H9 (cell line): ENCODE measurements at regions not wholly inside any gene's neighbourhood (a gene's known extent, or its start where the extent isn't known, plus 50 kb on each side); places are given as distances from the start of the nearest gene placed in this dataset.

Source experiments
- DNase-seq: peaks from one replicate; pipeline ENCODE4 v3.0.0-alpha.2; 2017
- H2AFZ ChIP-seq: one replicate; pipeline ENCODE4 v1.6.1; 2013; ENCODE audit warnings: mild to moderate bottlenecking, low read length, control low read depth, moderate library complexity
- H2AK5ac ChIP-seq: 2 replicates; pipeline ENCODE4 v1.6.1; 2013; ENCODE audit warnings: low read length, control low read depth, mixed read lengths; ENCODE audit not compliant: insufficient read length
- H2BK120ac ChIP-seq: one replicate; pipeline ENCODE4 v1.6.1; 2013; ENCODE audit warnings: low read depth, mild to moderate bottlenecking, low read length, control low read depth, inconsistent platforms; ENCODE audit not compliant: poor library complexity, severe bottlenecking
- H2BK12ac ChIP-seq: 2 replicates; pipeline ENCODE4 v1.6.1; 2013; ENCODE audit warnings: low read length, control low read depth, mixed read lengths, low read depth; ENCODE audit not compliant: insufficient read length
- H2BK15ac ChIP-seq: 2 replicates; pipeline ENCODE4 v1.6.1; 2013; ENCODE audit warnings: low read depth, low read length, control low read depth
- H2BK20ac ChIP-seq: one replicate; pipeline ENCODE4 v1.6.1; 2013; ENCODE audit warnings: low read depth, mild to moderate bottlenecking, low read length, control low read depth, inconsistent platforms; ENCODE audit not compliant: poor library complexity, severe bottlenecking
- H2BK5ac ChIP-seq: 2 replicates; pipeline ENCODE4 v1.6.1; 2013; ENCODE audit warnings: low read length, control low read depth, mixed read lengths; ENCODE audit not compliant: insufficient read length
- H3K14ac ChIP-seq: 2 replicates; pipeline ENCODE4 v1.6.1; 2013; ENCODE audit warnings: low read length, control low read depth; ENCODE audit not compliant: insufficient read depth
- H3K18ac ChIP-seq: 2 replicates; pipeline ENCODE4 v1.6.1; 2013; ENCODE audit warnings: low read depth, mild to moderate bottlenecking, mixed read lengths, low read length, control low read depth; ENCODE audit not compliant: insufficient read length
- H3K23ac ChIP-seq: 2 replicates; pipeline ENCODE4 v1.6.1; 2013; ENCODE audit warnings: low read length, control low read depth, mixed read lengths, low read depth; ENCODE audit not compliant: insufficient read length
- H3K23me2 ChIP-seq: 2 replicates; pipeline ENCODE4 v1.6.1; 2013; ENCODE audit warnings: low read depth, mild to moderate bottlenecking, mixed read lengths, low read length, control low read depth; ENCODE audit not compliant: insufficient read length, poor library complexity, severe bottlenecking
- H3K27ac ChIP-seq: 2 replicates; pipeline ENCODE4 v1.5.1; 2013; ENCODE audit warnings: low read length, control low read depth, mixed read lengths, low read depth; ENCODE audit not compliant: insufficient read length
- H3K27me3 ChIP-seq: 2 replicates; pipeline ENCODE4 v1.6.1; 2013; ENCODE audit warnings: low read length, control low read depth, inconsistent platforms; ENCODE audit not compliant: insufficient read depth
- H3K4ac ChIP-seq: 2 replicates; pipeline ENCODE4 v1.6.1; 2013; ENCODE audit warnings: low read depth, mild to moderate bottlenecking, control low read depth, inconsistent platforms, low read length, moderate library complexity
- H3K4me1 ChIP-seq: 2 replicates; pipeline ENCODE4 v1.6.1; 2013; ENCODE audit warnings: low read length, control low read depth, inconsistent platforms; ENCODE audit not compliant: insufficient read depth
- H3K4me2 ChIP-seq: 2 replicates; pipeline ENCODE4 v1.6.1; 2013; ENCODE audit warnings: low read length, control low read depth, mixed read lengths; ENCODE audit not compliant: insufficient read length, insufficient read depth
- H3K56ac ChIP-seq: 2 replicates; pipeline ENCODE4 v1.6.1; 2013; ENCODE audit warnings: low read depth, mild to moderate bottlenecking, mixed read lengths, low read length, control low read depth; ENCODE audit not compliant: insufficient read length
- H3K79me1 ChIP-seq: 2 replicates; pipeline ENCODE4 v1.6.1; 2013; ENCODE audit warnings: low read depth, mild to moderate bottlenecking, moderate library complexity, low read length, control low read depth, inconsistent platforms; ENCODE audit not compliant: insufficient read depth, poor library complexity, severe bottlenecking
- H3K79me2 ChIP-seq: 2 replicates; pipeline ENCODE4 v1.6.1; 2013; ENCODE audit warnings: low read length, control low read depth, inconsistent platforms; ENCODE audit not compliant: insufficient read depth
- H3K9ac ChIP-seq: 2 replicates; pipeline ENCODE4 v1.6.1; 2013; ENCODE audit warnings: low read length, control low read depth, mixed read lengths; ENCODE audit not compliant: insufficient read length; ENCODE audit errors: extremely low read depth
- H3K9me3 ChIP-seq: one replicate; pipeline ENCODE4 v1.6.1; 2013; ENCODE audit warnings: low read depth, low read length, inconsistent platforms; ENCODE audit not compliant: control insufficient read depth
- H3T11ph ChIP-seq: one replicate; pipeline ENCODE4 v1.6.1; 2013; ENCODE audit warnings: mild to moderate bottlenecking, low read length, control low read depth, inconsistent platforms
- H4K20me1 ChIP-seq: one replicate; pipeline ENCODE4 v1.6.1; 2013; ENCODE audit not compliant: control insufficient read depth, insufficient read length, insufficient read depth
- H4K5ac ChIP-seq: 2 replicates; pipeline ENCODE4 v1.6.1; 2013; ENCODE audit warnings: low read depth, mild to moderate bottlenecking, mixed read lengths, low read length, control low read depth; ENCODE audit not compliant: insufficient read length
- H4K8ac ChIP-seq: replicated peaks from 2 replicates; pipeline ENCODE4 v1.6.1; 2013; ENCODE audit warnings: low read length, control low read depth, mixed read lengths, low read depth; ENCODE audit not compliant: insufficient read length
- H4K91ac ChIP-seq: 2 replicates; pipeline ENCODE4 v1.6.1; 2013; ENCODE audit warnings: low read depth, mild to moderate bottlenecking, moderate library complexity, mixed read lengths, low read length, control low read depth; ENCODE audit not compliant: insufficient read length
- H3K27ac Mint-ChIP-seq, 3 experiments: 2 replicates in 2 of 3; 3 replicates in 1 of 3; pipeline ENCODE4 v1.8.0; 2020 to 2021; ENCODE audit warnings: mixed read lengths in 3 of 3, mild to moderate bottlenecking in 1 of 3, moderate library complexity in 1 of 3
- H3K27me3 Mint-ChIP-seq: 2 replicates; pipeline ENCODE4 v1.8.0; 2021; ENCODE audit warnings: low read depth, mild to moderate bottlenecking, moderate library complexity, mixed read lengths
- H3K36me3 Mint-ChIP-seq, 3 experiments: 2 replicates in 2 of 3; 3 replicates in 1 of 3; pipeline ENCODE4 v1.8.0; 2020 to 2021; ENCODE audit warnings: low read depth in 3 of 3, mixed read lengths in 3 of 3; ENCODE audit not compliant: insufficient read depth in 1 of 3
- H3K4me1 Mint-ChIP-seq, 2 experiments: 2 replicates each; pipeline ENCODE4 v1.8.0; 2020; ENCODE audit warnings: mixed read lengths in 2 of 2
- H3K4me3 Mint-ChIP-seq, 2 experiments: 2 replicates in 1 of 2; 3 replicates in 1 of 2; pipeline ENCODE4 v1.8.0; 2020 to 2021; ENCODE audit warnings: mild to moderate bottlenecking in 2 of 2, mixed read lengths in 2 of 2, moderate library complexity in 1 of 2
- H3K9me3 Mint-ChIP-seq, 2 experiments: 2 replicates in 1 of 2; 3 replicates in 1 of 2; pipeline ENCODE4 v1.8.0; 2020; ENCODE audit warnings: mild to moderate bottlenecking in 2 of 2, mixed read lengths in 2 of 2, moderate library complexity in 1 of 2
- WGBS: extraction: QIAGEN DNeasy Blood & Tissue Kit; methylation state at CpG from one replicate; pipeline ENCODE4 v1.1.7; 2013; ENCODE audit warnings: missing lambda C conversion rate, low lambda C conversion rate, mixed read lengths; ENCODE audit not compliant: insufficient read length; ENCODE audit errors: extremely low coverage; 5-methylcytosine and 5-hydroxymethylcytosine counted together
- TF ChIP-seq, protein P1 (sequence below): fragments of 200-600 bp; sonication (generic); conservative IDR thresholded peaks from 3 replicates; pipeline ENCODE4 v1.8.0; 2021; ENCODE audit warnings: antibody characterized with exemption, mild to moderate bottlenecking

GRCh38 chr1:194707074-194707473 lies 1520.7 kb upstream of the B3GALT2 start:
- H3K14ac ChIP-seq, result no peak overlapping the region
- H2BK15ac ChIP-seq, result no peak overlapping the region
- H3K56ac ChIP-seq, result no peak overlapping the region
- no peaks in the 10 kb centered on the region for H3K79me1 ChIP-seq
- H3K9me3 Mint-ChIP-seq, result no peaks in the 10 kb centered on the region
- H3K4ac ChIP-seq, result no peak overlapping the region
- H2AK5ac ChIP-seq, result no peak overlapping the region
- H2BK120ac ChIP-seq, result no peak overlapping the region
- no peak overlapping the region for H3K4me3 Mint-ChIP-seq
- H3K18ac ChIP-seq, result no peak overlapping the region
- TF ChIP-seq, protein P1, sequence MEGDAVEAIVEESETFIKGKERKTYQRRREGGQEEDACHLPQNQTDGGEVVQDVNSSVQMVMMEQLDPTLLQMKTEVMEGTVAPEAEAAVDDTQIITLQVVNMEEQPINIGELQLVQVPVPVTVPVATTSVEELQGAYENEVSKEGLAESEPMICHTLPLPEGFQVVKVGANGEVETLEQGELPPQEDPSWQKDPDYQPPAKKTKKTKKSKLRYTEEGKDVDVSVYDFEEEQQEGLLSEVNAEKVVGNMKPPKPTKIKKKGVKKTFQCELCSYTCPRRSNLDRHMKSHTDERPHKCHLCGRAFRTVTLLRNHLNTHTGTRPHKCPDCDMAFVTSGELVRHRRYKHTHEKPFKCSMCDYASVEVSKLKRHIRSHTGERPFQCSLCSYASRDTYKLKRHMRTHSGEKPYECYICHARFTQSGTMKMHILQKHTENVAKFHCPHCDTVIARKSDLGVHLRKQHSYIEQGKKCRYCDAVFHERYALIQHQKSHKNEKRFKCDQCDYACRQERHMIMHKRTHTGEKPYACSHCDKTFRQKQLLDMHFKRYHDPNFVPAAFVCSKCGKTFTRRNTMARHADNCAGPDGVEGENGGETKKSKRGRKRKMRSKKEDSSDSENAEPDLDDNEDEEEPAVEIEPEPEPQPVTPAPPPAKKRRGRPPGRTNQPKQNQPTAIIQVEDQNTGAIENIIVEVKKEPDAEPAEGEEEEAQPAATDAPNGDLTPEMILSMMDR, result no peak
- H3K27me3 ChIP-seq, result no peaks in the 10 kb centered on the region
- H3K9me3 ChIP-seq, result no peaks in the 10 kb centered on the region
- no peaks in the 10 kb centered on the region for H3K36me3 Mint-ChIP-seq
- H3K23me2 ChIP-seq, result no peaks in the 10 kb centered on the region
- no peak overlapping the region for H4K5ac ChIP-seq
- no peaks in the 10 kb centered on the region for H3K4me1 Mint-ChIP-seq
- H2BK5ac ChIP-seq, result no peak overlapping the region
- H3K27me3 Mint-ChIP-seq, result no peaks in the 10 kb centered on the region
- H3K23ac ChIP-seq, result no peak overlapping the region
- no peak overlapping the region for H3K27ac ChIP-seq
- H3K27ac Mint-ChIP-seq, result no peak overlapping the region
- no peak overlapping the region for H4K91ac ChIP-seq
- no peak overlapping the region for H2BK12ac ChIP-seq
- H3K9ac ChIP-seq, result no peak overlapping the region
- H3K4me1 ChIP-seq, result 0 out of 2 replicates have a peak, but pooled peaks cover 3% of the 10 kb centered on the region
- H2BK20ac ChIP-seq, result no peak overlapping the region
- H3T11ph ChIP-seq, result no peak overlapping the region
- H3K79me2 ChIP-seq, result no peaks in the 10 kb centered on the region
- no peak for DNase-seq
- H2AFZ ChIP-seq, result no peak overlapping the region
- no peak overlapping the region for H4K8ac ChIP-seq
- no peaks in the 10 kb centered on the region for H4K20me1 ChIP-seq
- WGBS, result no CpG with 5 or more reads among the region's 6 CpGs
- no peak overlapping the region for H3K4me2 ChIP-seq
